Spleen (tissue), 7 donors: ENCODE measurements at regions not wholly inside any gene's neighbourhood (a gene's known extent, or its start where the extent isn't known, plus 50 kb on each side); places are given as distances from the start of the nearest gene placed in this dataset.

Experiments used
- CTCF ChIP-seq, 11 experiments: fragments of 200-600 bp in 7 of 11; fragments of 450-650 bp in 4 of 11; sonication (generic) in 4 of 11; IDR thresholded peaks in 8 of 11; conservative IDR thresholded peaks in 3 of 11; 1 replicate in 7 of 11; 2 replicates in 4 of 11; pipeline versions ENCODE4 v1.4.0 to v1.8.0; 2016 to 2021; ENCODE audit warnings: antibody characterized with exemption in 11 of 11, inconsistent platforms in 4 of 11, mild to moderate bottlenecking in 1 of 11
- POLR2AphosphoS5 ChIP-seq, 3 donors: sonication (generic); formaldehyde crosslinking; IDR thresholded peaks; one replicate each; pipeline ENCODE4 v1.5.1; 2017; ENCODE audit warnings: antibody characterized with exemption in 3 of 3
- donor health status: DM: no; HTN: no; CAD: no; lungs with moderate emphysema.
- donor health status: DM: no; HTN: no; CAD: no.
- donor health status: DM: no; HTN: no; CAD: no.

DNA sequence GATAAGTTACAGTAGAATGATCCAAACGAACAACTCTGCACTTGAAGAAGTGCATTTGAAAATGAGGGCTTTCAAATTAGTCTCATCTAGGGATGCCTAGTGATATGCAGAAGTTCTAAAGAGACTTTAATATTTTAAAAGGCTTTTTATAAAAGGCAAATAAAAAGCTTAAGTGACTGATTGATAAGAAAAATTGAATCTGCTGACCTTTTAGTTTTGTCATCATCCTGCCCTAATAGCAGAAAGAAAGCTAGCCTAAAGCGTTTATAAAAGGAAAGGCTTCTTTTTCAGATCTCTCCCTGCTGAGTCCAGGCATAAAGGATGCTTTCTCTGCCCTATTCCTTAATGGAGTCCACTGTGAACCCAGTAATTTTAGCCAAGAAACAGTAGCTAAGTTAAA lies 72.7 kb upstream of the ALDH1L1 start:
- TF ChIP-seq CTCF (IDR thresholded peaks at IDR 0.05 in 8 of 11, conservative IDR thresholded peaks at IDR 0.05 in 3 of 11) (no peak), POLR2AphosphoS5 (IDR thresholded peaks at IDR 0.05) (no peak)
